Activated T-helper 1 cell treated with Interleukin-2 at 50 U/mL for 16 hours (primary cell): ENCODE measurements at regions not wholly inside any gene's neighbourhood (a gene's known extent, or its start where the extent isn't known, plus 50 kb on each side); places are given as distances from the start of the nearest gene placed in this dataset.
"Not testable (repeated sequence)": the region's sequence is repeated elsewhere in the genome, so short reads cannot be mapped to it uniquely, and the experiment has no call there.

ENCODE experiments used
- DNase-seq: peaks from one replicate; pipeline ENCODE4 v3.0.0-alpha.2; 2020; ENCODE audit warnings: low read depth

DNA sequence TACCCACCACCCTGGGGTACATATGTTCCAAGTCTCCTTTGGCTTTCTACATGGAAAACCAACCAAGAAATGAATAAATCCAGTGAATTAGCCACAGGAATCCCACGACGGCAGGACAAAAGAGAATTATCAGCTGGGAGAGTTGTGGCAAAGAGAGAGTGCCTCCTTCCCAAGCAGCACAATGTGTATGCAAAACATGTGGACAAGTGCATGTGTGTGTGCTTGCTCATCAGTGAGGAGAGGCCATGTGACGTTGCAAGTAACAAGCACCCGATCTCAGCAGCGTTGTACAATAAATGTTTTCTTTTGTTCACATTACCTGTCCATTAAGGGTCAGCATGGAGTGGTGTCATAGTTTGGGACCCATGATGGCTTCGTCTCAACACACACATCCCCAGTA, 50.0 kb upstream of the EMX2 start:
- DNase-seq = no peak

DNA sequence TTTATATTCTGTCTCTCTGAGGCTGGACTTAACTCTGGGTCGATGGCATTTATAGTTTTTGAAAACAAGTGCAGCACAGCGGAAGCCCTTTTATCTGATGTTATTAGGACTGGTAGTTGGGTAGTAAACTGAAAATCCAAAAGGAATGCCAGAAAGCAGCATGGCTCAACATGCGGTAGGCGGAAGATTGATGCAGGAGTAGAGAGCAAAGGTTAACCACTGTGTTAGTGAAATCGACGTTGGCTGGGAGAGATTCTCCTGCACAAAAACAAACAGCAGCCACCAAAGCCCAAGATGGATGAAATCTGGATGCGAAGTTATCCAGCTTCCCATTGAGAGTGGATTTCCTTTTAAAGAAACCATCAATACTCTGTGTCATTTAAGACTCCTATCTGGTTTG, 54.5 kb upstream of the EMX2 start:
- no peak for DNase-seq

DNA sequence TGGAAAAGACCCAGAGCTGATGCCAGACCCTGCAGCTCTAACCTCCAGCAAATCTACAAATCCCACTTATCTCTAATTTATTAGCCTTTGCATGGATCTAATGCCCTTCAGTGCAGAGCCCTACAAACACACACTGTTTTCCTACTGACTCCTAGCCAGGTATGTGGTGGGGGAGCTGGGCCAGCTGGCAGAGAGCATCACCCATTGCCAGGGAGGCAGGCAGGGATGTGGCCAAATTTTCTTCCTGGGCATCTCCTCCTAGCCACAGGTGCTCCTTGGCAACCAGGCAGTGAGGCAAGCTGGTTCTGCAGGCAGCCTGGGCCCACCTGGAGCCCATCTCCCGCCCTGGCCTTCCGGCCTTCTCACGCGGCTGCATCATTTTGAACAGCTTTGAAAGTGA, 55.9 kb upstream of the EMX2 start:
- DNase-seq = no peak

DNA sequence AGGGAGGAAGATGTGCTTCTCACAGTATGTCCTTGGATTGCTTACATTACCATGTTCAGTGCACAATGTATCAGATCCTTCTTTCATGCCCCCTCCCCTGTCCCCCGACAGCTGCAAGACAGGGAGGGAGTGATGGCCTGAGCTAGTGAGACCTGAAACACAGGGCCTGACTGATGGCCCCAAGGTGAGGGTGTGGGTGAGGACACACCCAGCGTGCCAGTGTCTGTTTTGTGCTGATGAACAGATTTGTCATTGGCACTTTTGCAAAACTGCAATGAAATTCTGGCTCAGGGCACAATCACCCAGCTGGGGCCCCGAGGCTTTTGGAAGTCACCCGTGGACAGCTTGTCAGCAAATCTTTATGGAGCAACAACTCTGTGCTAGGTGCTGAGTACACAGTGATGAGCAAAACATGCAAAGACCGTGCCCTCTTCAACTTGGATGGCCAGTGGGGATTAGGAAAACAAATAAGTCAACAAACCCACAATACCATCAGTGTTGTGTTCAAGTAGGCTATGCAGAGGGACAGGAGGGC, 59.4 kb upstream of the EMX2 start:
- no peak for DNase-seq

DNA sequence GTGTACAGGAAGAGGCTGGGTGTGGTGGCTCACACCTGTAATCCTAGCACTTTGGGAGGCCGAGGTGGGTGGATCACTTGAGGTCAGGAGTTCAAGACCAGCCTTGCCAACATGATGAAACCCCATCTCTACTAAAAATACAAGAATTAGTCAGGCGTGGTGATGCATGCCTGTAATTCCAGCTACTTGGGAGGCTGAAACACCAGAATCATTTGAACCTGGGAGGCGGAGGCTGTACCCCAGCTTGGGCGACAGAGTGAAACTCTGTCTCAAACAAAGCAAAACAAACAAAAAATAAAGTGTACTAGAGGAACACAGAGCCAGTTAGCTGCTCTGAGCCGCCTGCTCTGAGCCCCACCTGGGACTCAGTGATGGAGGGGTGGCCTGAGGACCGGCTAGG, 61.5 kb upstream of the EMX2 start:
- not testable (repeated sequence) for DNase-seq

DNA sequence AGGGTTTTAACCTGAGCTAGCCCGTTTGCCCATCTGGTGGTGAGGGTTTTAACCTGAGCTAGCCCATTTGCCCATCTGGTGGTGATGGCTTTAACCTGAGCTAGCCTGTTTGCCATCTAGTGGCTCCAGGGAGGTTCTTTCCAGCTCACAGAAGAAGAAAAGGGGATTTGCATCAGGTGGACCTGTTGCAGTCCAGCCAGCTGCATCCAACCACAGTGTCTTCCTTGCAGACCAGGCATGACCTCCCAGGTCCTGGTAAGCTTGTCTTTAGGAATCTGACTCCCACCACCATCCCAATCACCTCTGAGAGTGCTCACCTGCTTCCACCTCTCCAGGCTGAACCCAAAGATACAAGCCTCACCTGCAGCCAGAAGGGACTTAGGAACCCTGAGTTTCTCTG, 62.4 kb upstream of the EMX2 start:
- no peak for DNase-seq

DNA sequence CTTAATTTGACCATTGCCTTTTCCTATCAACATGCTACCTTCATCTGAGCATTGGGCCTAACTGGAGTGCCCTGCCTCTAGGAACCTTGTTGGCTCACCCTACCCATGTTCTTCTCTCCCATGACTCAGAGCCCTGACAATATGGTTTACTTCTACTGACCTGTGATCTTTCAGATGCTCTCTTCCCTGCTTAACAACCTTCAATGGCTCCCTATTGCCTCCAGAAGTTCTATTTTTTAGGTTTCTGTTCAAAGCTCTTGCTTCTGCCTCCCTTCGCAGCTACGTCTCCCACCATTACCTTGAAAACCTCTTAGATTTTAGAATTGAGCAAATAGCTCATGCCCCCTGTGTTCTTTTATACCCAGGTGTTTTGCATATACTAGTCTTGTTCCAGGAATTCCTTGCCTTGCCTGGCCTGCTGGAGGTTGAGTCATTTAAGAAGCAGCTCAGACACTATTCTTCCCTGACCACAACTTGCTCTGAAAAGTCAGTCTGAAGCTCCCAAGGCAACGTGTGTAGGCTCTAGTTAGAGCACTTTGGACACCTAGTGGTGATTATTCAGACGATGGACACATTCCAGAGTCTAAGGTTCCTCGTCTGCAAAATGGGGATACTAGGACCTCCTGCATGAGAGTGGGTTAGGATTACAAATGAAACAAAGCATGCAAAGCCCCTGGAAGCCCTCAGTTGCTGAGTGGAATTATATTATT, 64.4 kb upstream of the EMX2 start:
- DNase-seq = no peak

DNA sequence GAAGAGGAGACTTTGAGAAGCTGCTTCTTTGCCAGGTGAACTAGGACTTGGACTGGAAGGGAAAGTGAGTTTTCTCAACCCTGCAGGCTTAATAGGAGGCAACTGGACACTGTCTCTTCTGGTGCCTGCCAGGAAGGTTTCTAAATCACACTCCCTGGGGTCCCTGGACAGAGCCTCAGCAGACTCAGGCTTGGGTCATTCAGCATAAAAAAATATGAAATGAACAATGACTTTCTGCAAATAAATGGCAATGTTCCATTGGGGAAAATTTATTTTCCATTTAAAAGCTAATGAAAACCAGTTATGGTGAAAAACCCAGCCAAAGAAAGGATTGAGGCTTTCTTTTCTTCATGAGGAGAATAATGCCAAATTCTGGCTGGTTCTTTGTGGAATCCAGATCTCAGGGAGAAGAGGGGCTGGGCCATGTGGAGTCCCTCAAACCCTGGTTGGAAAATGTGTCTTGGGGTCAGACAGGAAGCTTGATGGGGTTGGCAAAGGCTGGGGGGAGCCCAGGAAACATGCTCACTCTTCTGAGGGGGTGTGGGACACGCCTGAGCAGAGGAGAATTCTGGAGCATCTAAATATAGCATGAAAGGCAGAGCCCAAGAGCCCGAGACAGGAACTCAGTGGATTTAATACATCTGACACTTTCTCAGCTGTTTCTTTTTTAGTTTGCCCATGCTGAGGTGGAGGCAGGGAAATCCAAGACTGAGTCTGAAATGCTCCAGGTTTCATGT, 65.2 kb upstream of the EMX2 start:
- DNase-seq = no peak

DNA sequence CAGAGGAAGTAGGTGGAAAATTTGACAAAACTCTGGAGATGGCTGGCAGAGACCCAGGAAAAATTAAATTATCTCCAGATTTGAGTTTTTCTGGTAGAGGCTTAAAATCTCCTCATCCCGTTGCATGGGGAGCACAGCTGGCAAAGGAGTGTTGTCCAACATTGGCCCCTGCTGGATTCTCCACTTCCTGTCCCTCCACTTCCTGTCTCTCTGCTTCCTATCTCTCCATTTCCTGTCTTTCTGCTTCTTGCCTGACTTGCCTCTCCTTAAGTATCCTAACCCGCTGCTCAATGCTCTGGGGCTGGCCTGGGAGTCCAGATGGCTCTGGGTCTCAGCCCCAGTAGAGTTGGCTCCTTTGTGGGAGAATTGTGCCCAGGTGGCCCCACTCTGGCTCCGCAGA, 65.8 kb upstream of the EMX2 start:
- DNase-seq = no peak

DNA sequence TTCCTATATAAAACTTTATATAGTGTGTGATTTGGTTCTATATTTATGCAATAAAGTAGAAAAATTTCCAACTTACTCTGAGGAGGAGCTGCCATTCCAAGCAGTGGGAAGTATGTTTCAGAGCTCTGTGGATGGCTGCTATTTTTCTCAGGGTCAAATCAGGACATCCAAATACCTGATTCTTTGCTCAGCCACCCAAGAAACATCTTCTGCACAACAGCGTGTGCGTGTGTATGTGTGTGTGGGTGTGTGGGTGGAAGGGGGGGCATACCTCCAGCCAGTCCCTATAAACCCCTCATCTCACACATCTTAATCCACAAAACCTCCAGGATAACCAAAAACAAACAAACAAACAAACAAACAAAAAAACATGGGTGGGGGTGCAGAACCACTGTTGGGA, 66.3 kb upstream of the EMX2 start:
- DNase-seq = no peak

DNA sequence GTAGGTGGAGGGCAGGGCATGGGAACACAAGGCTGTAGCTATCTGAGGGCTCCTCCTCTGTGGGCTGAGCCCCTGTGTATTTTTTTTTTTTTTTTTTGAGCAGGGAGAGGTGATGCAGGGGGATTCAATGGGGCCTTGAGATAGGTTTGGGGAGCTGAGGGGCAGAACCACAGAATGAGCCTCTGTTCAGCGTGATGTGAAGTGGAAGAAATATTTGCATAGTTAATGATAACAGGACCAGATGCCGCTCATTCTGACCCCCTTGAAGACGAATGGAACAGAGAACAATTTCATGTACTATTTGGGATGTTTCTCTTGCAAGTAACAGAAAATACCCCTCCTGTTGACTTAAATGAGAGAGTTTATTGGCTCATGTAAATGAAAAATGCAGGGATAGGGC, 69.7 kb upstream of the EMX2 start:
- DNase-seq = no peak

DNA sequence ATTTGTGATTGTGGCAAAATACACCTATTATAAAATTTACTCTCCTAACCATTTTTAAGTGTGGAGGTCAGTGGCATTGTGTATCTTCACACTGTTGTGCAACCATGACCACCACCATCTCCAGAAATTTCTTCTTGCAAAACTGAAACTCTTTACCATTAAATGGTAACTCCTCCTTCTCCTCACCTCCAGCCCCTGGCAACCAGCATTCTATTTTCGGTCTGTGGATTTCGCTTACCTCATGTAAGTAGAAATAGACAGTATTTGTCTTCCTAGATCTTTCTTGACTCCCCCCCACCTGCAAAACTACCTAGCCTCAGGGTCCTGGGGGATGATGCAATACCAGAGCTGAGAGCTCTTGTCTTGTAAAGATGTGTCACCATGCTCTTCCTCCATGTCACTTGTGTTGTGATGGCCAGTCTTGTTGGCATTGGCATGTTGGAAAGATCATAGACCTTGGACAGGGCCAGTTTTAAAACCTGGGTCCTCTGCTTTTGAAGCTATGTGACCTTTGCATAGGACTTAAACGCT, 71.1 kb upstream of the EMX2 start:
- no peak for DNase-seq

DNA sequence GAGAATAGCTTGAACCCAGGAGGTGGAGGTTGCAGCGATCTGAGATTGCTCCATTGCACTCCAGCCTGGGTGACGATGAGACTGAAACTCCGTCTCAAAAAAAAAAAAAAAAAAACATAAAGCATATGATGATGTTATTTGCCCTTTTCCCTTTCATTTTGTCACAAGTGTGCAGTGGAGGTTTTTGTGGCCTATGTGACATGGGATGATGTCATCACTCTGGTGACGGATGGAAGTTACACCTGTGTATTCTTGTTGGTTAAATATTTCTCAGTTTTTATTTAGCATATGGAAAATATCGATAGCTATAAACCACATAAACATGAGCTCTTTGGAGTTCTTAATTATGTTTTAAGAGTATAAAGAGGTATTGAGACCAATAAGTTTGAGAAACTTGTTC, 71.8 kb upstream of the EMX2 start:
- DNase-seq = no peak

DNA sequence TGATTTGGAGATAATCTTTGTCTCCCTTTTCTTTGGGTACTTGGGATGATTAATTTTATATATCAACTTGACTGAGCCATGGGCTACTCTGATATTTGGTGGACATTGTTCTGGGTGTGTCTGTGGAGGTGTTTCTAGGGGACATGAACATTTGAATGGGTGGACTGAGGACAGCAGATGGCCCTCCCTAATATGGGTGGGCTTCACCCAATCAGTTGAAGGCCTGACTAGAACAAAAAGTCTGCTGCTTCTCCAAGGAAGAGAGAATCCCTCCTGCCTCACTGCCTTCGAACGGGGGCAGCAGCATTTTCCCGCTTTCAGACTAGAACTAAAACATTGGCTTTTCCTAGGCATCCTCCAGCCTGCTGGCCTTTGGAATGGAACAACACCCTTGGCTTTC, 73.9 kb upstream of the EMX2 start:
- no peak for DNase-seq

DNA sequence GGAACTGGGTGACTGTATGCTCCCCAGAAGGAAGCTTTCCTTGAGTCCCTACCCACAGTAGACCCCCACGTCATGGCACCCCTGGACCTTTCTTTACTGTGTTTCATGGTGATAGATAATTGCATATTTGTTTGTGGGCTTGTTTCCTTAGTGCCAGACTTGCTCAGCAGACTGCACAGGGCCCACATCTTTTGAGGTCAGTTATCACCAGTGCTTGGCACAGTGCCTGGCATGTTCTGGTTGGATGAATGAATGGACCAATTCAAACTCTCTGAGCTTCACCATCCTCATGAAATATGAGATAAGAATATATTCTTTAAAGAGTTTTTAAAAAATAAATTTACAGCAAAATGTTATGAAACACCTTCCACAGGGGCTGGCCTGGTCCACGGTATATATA, 78.4 kb upstream of the EMX2 start:
- no peak for DNase-seq

DNA sequence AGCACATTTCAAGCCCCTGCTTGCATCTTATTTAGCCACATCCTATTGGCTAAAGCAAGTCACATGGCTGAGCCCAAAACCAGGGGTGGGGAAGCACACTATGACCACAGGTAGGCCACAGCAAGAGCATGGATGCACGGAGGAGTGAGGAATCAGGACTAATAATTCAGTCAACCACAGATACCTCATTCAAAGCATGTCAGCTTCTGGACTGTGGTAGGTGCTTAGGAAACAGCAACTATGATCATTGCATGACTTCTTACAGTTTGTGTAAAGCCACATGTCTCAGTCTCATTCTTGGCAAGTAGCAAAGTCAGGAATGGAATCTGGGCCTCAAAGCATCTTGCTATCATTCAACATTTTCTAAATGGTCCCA, 79.0 kb upstream of the EMX2 start:
- DNase-seq = no peak

DNA sequence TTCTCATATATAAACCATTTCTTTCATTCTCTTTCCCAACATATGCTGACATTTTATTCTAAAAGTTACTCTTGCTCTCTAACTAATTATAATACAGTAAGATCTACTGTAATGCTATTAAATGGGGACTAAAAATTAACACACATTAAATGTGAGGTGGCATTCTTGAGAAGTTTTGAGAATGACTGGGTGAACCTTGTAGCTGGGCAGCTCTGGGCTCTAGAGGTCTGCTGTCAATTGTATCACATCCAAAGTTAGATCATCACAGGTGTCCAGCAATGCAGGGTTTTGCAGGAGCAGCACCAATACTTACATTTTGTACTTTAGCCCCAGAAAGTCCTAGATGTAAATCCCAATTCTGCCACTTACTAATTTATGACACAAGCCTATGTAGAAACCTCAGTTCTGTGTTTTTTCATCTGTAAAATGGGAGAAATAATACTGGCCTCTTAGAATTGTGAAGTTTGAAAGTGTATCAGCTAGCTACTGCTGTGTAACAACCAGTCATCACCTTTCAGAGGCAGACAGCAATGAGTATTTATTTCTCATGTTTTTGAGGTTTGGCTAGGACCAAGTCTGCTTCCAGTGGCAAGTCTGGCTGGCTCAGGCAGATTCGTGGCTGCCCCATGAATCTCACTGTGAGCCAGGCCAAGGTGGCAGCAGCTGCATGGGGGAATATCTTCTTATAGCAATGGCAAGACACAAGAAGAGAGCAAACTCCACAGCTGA, 79.6 kb upstream of the EMX2 start:
- no peak for DNase-seq

DNA sequence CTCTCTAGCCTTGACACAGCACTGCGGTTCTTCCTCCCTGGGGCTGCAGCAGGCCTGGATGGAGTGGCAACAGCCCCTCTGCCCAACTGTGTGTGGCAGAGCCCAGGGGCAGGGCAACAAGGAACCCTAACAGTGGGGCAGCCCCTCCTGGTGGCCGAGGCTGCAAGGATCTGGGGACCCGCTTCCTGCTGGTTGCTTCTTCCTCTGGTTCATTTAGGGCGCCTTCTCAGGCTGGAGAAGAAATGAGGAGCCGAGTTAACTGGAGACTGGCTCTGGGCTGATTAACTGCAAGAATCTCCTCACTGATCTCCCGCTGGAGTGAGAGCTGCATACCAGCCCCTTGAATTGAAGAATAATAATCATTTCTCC, 80.1 kb upstream of the EMX2 start:
- no peak for DNase-seq

DNA sequence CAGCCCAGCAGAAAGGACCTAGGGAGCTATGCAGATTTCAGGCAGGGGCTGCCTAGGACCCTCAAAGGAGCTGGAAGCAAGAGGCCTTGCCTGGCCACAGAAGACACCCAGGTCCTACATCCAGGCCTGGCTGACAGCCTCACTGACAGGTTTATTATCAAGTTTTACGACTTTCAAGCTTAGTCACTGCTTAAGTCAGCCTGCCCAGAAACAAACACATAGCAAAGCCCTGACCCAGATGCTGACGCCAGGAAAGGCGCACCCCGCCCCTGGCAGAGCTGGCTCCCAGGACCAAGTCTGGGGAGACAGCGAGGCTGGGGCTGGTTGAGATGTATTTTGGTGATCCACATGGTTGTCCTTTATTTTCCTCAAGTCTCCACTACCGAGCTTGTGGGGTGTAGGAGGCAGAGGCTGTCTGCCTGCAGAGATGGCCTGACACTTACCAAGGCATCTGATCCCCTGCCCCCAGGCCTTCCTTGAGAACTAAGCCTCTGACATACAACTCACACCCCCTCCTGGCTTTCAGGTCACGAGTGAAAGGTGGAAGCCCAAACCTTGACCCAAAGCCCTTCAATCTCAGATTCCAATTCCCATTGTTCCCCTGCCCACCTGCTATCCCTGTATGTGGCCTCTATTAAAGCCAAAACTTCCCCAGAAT, 80.7 kb upstream of the EMX2 start:
- DNase-seq = no peak

DNA sequence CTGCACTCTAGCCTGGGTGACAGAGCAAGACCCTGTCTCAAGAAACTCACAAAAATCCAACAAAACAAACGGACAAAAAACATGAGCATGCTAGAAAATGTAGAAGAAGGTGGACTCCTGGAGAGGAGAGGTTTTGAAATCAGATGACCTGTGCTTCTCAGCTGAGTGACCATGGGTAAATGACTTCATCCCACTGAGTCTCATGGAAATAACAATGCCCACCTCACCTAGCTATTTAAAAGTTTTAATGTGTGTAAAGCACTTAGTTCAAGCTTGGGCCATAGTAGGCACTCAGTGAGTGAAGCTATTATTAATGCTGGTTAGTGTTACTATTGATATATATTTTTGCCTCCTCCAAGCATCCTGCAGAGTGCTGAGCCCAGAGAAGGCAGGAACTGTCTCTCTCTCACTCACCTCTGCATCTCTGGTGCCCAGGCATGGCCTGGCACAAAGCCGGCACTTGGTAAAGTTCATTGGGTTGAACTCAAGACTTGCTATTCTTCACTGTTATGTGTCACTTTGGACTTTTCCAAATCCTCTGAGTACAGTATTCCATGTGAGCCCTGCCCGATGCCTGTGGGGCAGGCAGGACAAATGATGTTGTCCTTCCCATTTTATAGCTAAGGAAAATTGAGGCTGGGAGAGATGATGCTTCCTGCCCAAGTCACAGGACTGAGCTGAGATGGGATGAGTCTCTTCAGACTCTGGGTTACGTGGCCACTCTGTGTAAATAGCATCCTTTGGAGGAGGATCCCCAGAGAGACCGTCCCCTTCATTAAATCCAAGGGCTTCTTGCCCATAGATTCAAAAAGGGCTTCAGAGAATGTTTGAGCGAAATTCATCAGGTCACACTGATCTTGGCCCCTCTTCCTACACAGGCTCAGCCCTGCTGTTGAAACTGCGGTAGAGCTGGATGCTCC, 81.4 kb upstream of the EMX2 start:
- no peak for DNase-seq

DNA sequence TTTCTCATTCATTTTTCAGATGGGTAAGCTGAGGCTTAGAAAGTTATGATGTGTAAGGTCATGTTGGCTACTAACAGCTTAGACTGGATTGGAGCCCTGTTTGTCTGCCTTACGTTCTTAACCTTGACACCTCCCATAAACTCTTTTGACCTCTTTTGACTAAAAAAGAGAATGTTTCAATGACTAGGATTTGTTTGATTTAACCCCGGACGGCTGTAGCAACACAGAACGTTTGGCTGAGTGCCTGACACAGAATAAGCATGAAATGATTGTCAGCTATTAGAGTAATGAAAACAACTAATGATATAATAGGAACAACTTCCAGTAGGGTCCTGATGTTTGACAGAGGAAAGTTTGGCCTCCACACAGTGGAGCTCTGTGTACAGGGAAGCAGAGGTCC, 83.3 kb upstream of the PDZD8 start:
- no peak for DNase-seq
